Neutrophil (primary cell): ENCODE measurements at regions not wholly inside any gene's neighbourhood (a gene's known extent, or its start where the extent isn't known, plus 50 kb on each side); places are given as distances from the start of the nearest gene placed in this dataset.

Experiments
- H3K27ac ChIP-seq: fragments of 200-600 bp; sonication (generic); 2 replicates; pipeline ENCODE4 v1.5.1; 2016; ENCODE audit warnings: mild to moderate bottlenecking, moderate library complexity
- H3K27me3 ChIP-seq: fragments of 200-600 bp; sonication (generic); 2 replicates; pipeline ENCODE4 v1.6.0; 2016; ENCODE audit warnings: mild to moderate bottlenecking
- H3K36me3 ChIP-seq: fragments of 200-600 bp; sonication (generic); 2 replicates; pipeline ENCODE4 v1.5.1; 2017
- H3K4me1 ChIP-seq, 2 experiments: fragments of 200-600 bp in 1 of 2; sonication (generic) in 1 of 2; 1 replicate in 1 of 2; 2 replicates in 1 of 2; pipeline versions ENCODE4 v1.5.1 to v1.6.1; 2013 to 2016; ENCODE audit warnings: low read depth in 1 of 2, low read length in 1 of 2, mild to moderate bottlenecking in 1 of 2, moderate library complexity in 1 of 2; ENCODE audit not compliant: control insufficient read depth in 1 of 2, insufficient read depth in 1 of 2
- H3K4me3 ChIP-seq, 2 experiments: fragments of 200-600 bp in 1 of 2; sonication (generic) in 1 of 2; 1 replicate in 1 of 2; 2 replicates in 1 of 2; pipeline ENCODE4 v1.5.1; 2013 to 2016; ENCODE audit warnings: low read depth in 1 of 2, low read length in 1 of 2, mild to moderate bottlenecking in 1 of 2, moderate library complexity in 1 of 2
- H3K9me3 ChIP-seq: fragments of 200-600 bp; sonication (generic); 2 replicates; pipeline ENCODE4 v1.5.1; 2016
- TF ChIP-seq, protein P1 (sequence below): fragments of 200-600 bp; sonication (generic); IDR thresholded peaks from 2 replicates; pipeline ENCODE4 v1.5.1; 2016; ENCODE audit warnings: antibody characterized with exemption

DNA sequence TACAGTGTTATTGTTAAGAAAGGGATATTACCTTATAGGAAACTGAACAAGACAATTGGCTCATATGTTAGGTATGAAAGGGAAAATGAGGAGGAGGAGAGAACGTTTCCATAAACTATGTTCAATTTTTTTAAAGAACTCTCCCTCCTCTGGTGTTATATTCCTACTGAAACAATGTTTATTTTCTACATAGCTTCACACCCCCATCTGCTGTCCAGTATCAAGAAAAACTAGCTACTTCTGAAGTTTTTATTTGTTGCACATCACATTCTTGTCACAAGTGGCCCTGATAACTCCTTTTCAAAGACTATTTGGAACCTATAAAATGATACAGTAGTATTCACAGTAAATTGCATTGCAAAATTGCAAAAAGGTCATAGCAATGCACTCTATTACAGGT lies 223.4 kb upstream of the FAM174A start:
- no peak overlapping the region for H3K27ac ChIP-seq
- no peaks in the 10 kb centered on the region for H3K27me3 ChIP-seq
- no peaks in the 10 kb centered on the region for H3K36me3 ChIP-seq
- no peak overlapping the region for H3K4me3 ChIP-seq
- no peaks in the 10 kb centered on the region for H3K4me1 ChIP-seq
- H3K9me3 ChIP-seq = no peaks in the 10 kb centered on the region
- TF ChIP-seq, protein P1, sequence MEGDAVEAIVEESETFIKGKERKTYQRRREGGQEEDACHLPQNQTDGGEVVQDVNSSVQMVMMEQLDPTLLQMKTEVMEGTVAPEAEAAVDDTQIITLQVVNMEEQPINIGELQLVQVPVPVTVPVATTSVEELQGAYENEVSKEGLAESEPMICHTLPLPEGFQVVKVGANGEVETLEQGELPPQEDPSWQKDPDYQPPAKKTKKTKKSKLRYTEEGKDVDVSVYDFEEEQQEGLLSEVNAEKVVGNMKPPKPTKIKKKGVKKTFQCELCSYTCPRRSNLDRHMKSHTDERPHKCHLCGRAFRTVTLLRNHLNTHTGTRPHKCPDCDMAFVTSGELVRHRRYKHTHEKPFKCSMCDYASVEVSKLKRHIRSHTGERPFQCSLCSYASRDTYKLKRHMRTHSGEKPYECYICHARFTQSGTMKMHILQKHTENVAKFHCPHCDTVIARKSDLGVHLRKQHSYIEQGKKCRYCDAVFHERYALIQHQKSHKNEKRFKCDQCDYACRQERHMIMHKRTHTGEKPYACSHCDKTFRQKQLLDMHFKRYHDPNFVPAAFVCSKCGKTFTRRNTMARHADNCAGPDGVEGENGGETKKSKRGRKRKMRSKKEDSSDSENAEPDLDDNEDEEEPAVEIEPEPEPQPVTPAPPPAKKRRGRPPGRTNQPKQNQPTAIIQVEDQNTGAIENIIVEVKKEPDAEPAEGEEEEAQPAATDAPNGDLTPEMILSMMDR = no peak

- no peaks in the 10 kb centered on the region for H3K27me3 ChIP-seq
- TF ChIP-seq, protein P1 = no peak
- H3K9me3 ChIP-seq = no peaks in the 10 kb centered on the region
- H3K4me3 ChIP-seq = no peak overlapping the region
- H3K27ac ChIP-seq = no peak overlapping the region
- no peaks in the 10 kb centered on the region for H3K36me3 ChIP-seq
- H3K4me1 ChIP-seq = no peaks in the 10 kb centered on the region
Measured at GRCh38 chr5:100306000-100306399, 229.2 kb upstream of the FAM174A start.

GRCh38 chr5:100303216-100303615 lies 232.0 kb upstream of the FAM174A start:
- H3K27ac ChIP-seq = no peak overlapping the region
- TF ChIP-seq, protein P1 = no peak
- H3K27me3 ChIP-seq = no peaks in the 10 kb centered on the region
- H3K4me1 ChIP-seq = no peaks in the 10 kb centered on the region
- no peaks in the 10 kb centered on the region for H3K36me3 ChIP-seq
- no peak overlapping the region for H3K4me3 ChIP-seq
- H3K9me3 ChIP-seq = no peaks in the 10 kb centered on the region

- H3K9me3 ChIP-seq = no peaks in the 10 kb centered on the region
- H3K27me3 ChIP-seq = no peaks in the 10 kb centered on the region
- no peaks in the 10 kb centered on the region for H3K36me3 ChIP-seq
- TF ChIP-seq, protein P1 = no peak
- no peak overlapping the region for H3K27ac ChIP-seq
- H3K4me1 ChIP-seq = no peaks in the 10 kb centered on the region
- no peak overlapping the region for H3K4me3 ChIP-seq
Measured at GRCh38 chr5:100299261-100299660, 235.9 kb upstream of the FAM174A start.

DNA sequence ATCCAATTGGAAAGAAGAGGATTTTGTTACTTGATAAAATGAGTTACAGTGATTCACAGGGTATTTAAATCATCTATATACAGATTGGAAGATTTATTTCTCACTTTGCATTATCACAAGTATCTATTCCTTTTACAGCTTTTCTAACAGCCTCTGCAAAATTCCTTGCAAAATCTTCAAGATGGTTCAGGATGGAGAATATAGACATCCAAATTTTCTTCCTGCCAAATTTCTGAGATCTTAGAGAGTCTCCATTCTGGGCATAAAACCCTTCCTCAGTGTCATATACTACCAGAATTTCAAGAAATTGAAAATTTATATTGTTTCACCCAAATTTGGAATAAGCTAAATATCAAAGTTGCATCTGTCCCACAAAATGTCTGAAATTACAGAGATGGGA lies 259.1 kb upstream of the FAM174A start:
- H3K4me1 ChIP-seq = no peaks in the 10 kb centered on the region
- TF ChIP-seq, protein P1 = no peak
- H3K27ac ChIP-seq = no peak overlapping the region
- H3K9me3 ChIP-seq = no peaks in the 10 kb centered on the region
- H3K27me3 ChIP-seq = no peaks in the 10 kb centered on the region
- no peaks in the 10 kb centered on the region for H3K36me3 ChIP-seq
- no peak overlapping the region for H3K4me3 ChIP-seq

DNA sequence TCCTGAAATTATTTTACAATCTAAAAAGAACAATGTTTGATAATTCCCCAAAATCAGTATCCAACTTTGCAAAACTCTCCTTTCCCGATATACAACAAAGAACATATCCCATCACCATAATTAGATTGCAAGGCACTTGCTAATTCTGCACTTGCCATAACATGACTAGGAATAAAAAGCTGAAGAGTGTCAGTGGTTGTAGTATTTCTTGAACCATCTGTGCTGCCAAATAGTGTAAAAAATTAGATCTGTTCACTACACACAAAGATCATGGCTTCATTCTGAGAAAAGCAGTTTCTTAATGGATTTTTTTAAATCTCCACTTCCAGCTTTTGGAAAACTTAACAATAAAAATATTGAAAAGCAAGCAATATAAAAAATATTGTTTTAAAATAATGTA lies 259.5 kb upstream of the FAM174A start:
- Histone ChIP-seq H3K27me3 (peaks cover 2% of the 10 kb centered on the region), H3K27ac (no peak overlapping the region), H3K4me1 (no peaks in the 10 kb centered on the region), H3K9me3 (no peaks in the 10 kb centered on the region), H3K4me3 (no peak overlapping the region), H3K36me3 (no peaks in the 10 kb centered on the region)
- TF ChIP-seq, protein P1 = no peak
